H1 (cell line): ENCODE measurements at regions not wholly inside any gene's neighbourhood (a gene's known extent, or its start where the extent isn't known, plus 50 kb on each side); places are given as distances from the start of the nearest gene placed in this dataset.

Source experiments
- CTCF ChIA-PET: fragments of 300-600 bp; sonication (Branson Sonifier 250); formaldehyde crosslinking; loops from one replicate; lab custom pipeline; 2021; ENCODE audit not compliant: partially characterized antibody; lab: Charles Lee
- POLR2A ChIA-PET: fragments of 300-600 bp; sonication (Branson Sonifier 250); formaldehyde crosslinking; loops from one replicate; lab custom pipeline; 2021; ENCODE audit warnings: inconsistent platforms; ENCODE audit not compliant: partially characterized antibody; lab: Charles Lee
- DNase-seq, 2 experiments: peaks; one replicate each; pipeline versions ENCODE4 v3.0.0 to v3.0.0-alpha.2; 2010 to 2022; ENCODE audit warnings: low spot score in 2 of 2, low read depth in 1 of 2, mixed read lengths in 1 of 2
- FAIRE-seq: peaks from 2 replicates; lab custom pipeline; 2011; peaks lifted over from hg19 to GRCh38; lab: Jason Lieb, UNC
- H2AFZ ChIP-seq: 2 replicates; pipeline ENCODE4 v1.8.1; 2012; ENCODE audit warnings: low read length, inconsistent platforms
- H2AK5ac ChIP-seq: 2 replicates; pipeline ENCODE4 v1.6.1; 2013; ENCODE audit warnings: low read depth, low read length
- H2BK120ac ChIP-seq: replicated peaks from 2 replicates; pipeline ENCODE3; 2013; ENCODE audit warnings: low read depth, low read length, inconsistent platforms
- H2BK12ac ChIP-seq: 2 replicates; pipeline ENCODE4 v1.6.1; 2013; ENCODE audit warnings: low read depth, low read length
- H2BK15ac ChIP-seq: 2 replicates; pipeline ENCODE4 v1.6.1; 2013; ENCODE audit warnings: low read length
- H2BK20ac ChIP-seq: 2 replicates; pipeline ENCODE4 v1.6.1; 2013; ENCODE audit warnings: low read length
- H2BK5ac ChIP-seq: 2 replicates; pipeline ENCODE4 v1.6.1; 2013; ENCODE audit warnings: low read depth, low read length
- H3K14ac ChIP-seq: 2 replicates; pipeline ENCODE4 v1.6.1; 2013; ENCODE audit warnings: inconsistent platforms; ENCODE audit not compliant: insufficient read length
- H3K18ac ChIP-seq: 2 replicates; pipeline ENCODE4 v1.6.1; 2013; ENCODE audit warnings: low read length; ENCODE audit errors: extremely low read depth
- H3K23ac ChIP-seq: 2 replicates; pipeline ENCODE4 v1.6.1; 2013; ENCODE audit warnings: inconsistent platforms; ENCODE audit not compliant: insufficient read length
- H3K23me2 ChIP-seq: 2 replicates; pipeline ENCODE4 v1.6.1; 2013; ENCODE audit warnings: low read depth, low read length
- H3K27ac ChIP-seq: 2 replicates; pipeline ENCODE4 v1.6.1; 2011; ENCODE audit warnings: low read depth, low read length, inconsistent platforms
- H3K27me3 ChIP-seq, 4 experiments: replicated peaks in 1 of 4; 1 replicate in 1 of 4; 2 replicates in 3 of 4; pipeline versions ENCODE4 v1.6.1 to v1.8.1; 2011 to 2013; ENCODE audit warnings: low read length in 3 of 4, mild to moderate bottlenecking in 3 of 4, inconsistent platforms in 2 of 4, mixed read lengths in 2 of 4, moderate library complexity in 1 of 4; ENCODE audit not compliant: control insufficient read depth in 3 of 4, insufficient read depth in 3 of 4; ENCODE audit errors: extremely low read depth in 1 of 4
- H3K36me3 ChIP-seq, 4 experiments: 2 replicates each; pipeline versions ENCODE4 v1.6.1 to v1.8.1; 2011 to 2013; ENCODE audit warnings: mild to moderate bottlenecking in 4 of 4, low read length in 3 of 4, moderate library complexity in 2 of 4, control low read depth in 1 of 4, inconsistent platforms in 1 of 4; ENCODE audit not compliant: insufficient read depth in 4 of 4, control insufficient read depth in 2 of 4
- H3K4ac ChIP-seq: replicated peaks from 2 replicates; pipeline ENCODE3; 2013; ENCODE audit warnings: low read length, low read depth, mixed read lengths, inconsistent platforms; ENCODE audit not compliant: insufficient read length
- H3K4me1 ChIP-seq, 4 experiments: replicated peaks in 1 of 4; 1 replicate in 1 of 4; 2 replicates in 3 of 4; pipeline versions ENCODE4 v1.6.1 to v1.8.1; 2011 to 2013; ENCODE audit warnings: low read length in 3 of 4, inconsistent platforms in 2 of 4, mixed read lengths in 1 of 4; ENCODE audit not compliant: insufficient read depth in 4 of 4, control insufficient read depth in 3 of 4
- H3K4me2 ChIP-seq, 2 experiments: 2 replicates each; pipeline versions ENCODE4 v1.6.1 to v1.8.1; 2011 to 2013; ENCODE audit warnings: low read depth in 2 of 2, low read length in 2 of 2, control low read depth in 1 of 2, inconsistent platforms in 1 of 2, mild to moderate bottlenecking in 1 of 2; ENCODE audit not compliant: insufficient read depth in 1 of 2
- H3K4me3 ChIP-seq, 4 experiments: fragments of 200-600, 300-600 bp in 1 of 4; sonication (generic), shearing (Covaris generic), sonication (Bioruptor Twin) in 1 of 4; 2 replicates each; pipeline versions ENCODE4 v1.5.1 to v1.8.1; 2011 to 2016; ENCODE audit warnings: low read length in 4 of 4, low read depth in 3 of 4, control low read depth in 2 of 4, inconsistent platforms in 2 of 4, mild to moderate bottlenecking in 2 of 4, mixed read lengths in 1 of 4, moderate library complexity in 1 of 4; ENCODE audit not compliant: insufficient read depth in 2 of 4; ENCODE audit errors: extremely low read depth in 1 of 4
- H3K56ac ChIP-seq: replicated peaks from 2 replicates; pipeline ENCODE3; 2013; ENCODE audit warnings: low read depth, mild to moderate bottlenecking, mixed read lengths, low read length, inconsistent platforms; ENCODE audit not compliant: insufficient read length
- H3K79me1 ChIP-seq: 2 replicates; pipeline ENCODE4 v1.6.1; 2013; ENCODE audit warnings: low read depth, low read length, control low read depth
- H3K79me2 ChIP-seq, 2 experiments: 2 replicates each; pipeline versions ENCODE4 v1.6.1 to v1.8.1; 2012 to 2013; ENCODE audit warnings: low read length in 2 of 2, mild to moderate bottlenecking in 2 of 2, inconsistent platforms in 1 of 2; ENCODE audit not compliant: insufficient read depth in 2 of 2, control insufficient read depth in 1 of 2
- H3K9ac ChIP-seq, 4 experiments: replicated peaks in 1 of 4; 1 replicate in 1 of 4; 2 replicates in 3 of 4; pipeline versions ENCODE4 v1.6.1 to v1.8.1; 2011 to 2013; ENCODE audit warnings: low read depth in 3 of 4, low read length in 3 of 4, control low read depth in 2 of 4, mild to moderate bottlenecking in 2 of 4, moderate library complexity in 2 of 4, inconsistent platforms in 1 of 4; ENCODE audit errors: extremely low read depth in 1 of 4
- H3K9me3 ChIP-seq, 2 experiments: 2 replicates each; pipeline versions ENCODE4 v1.6.1 to v1.8.1; 2012 to 2013; ENCODE audit warnings: mild to moderate bottlenecking in 2 of 2, moderate library complexity in 2 of 2, control low read depth in 1 of 2, inconsistent platforms in 1 of 2, low read depth in 1 of 2, low read length in 1 of 2, mixed read lengths in 1 of 2; ENCODE audit not compliant: insufficient read depth in 2 of 2
- H4K20me1 ChIP-seq, 2 experiments: replicated peaks in 1 of 2; 2 replicates each; pipeline versions ENCODE3 to v1.8.1; 2011 to 2013; ENCODE audit warnings: inconsistent platforms in 2 of 2, low read length in 2 of 2, mild to moderate bottlenecking in 1 of 2; ENCODE audit not compliant: insufficient read depth in 2 of 2, control insufficient read depth in 1 of 2
- H4K5ac ChIP-seq: 2 replicates; pipeline ENCODE4 v1.6.1; 2013; ENCODE audit warnings: low read length, low read depth, mixed read lengths, inconsistent platforms; ENCODE audit not compliant: insufficient read length
- H4K8ac ChIP-seq: 2 replicates; pipeline ENCODE4 v1.8.0; 2013; ENCODE audit warnings: mild to moderate bottlenecking, moderate library complexity, low read length, inconsistent platforms; ENCODE audit not compliant: insufficient read depth; ENCODE audit errors: extremely low read depth
- H4K91ac ChIP-seq: replicated peaks from 2 replicates; pipeline ENCODE3; 2013; ENCODE audit warnings: low read length, mixed read lengths, inconsistent platforms; ENCODE audit not compliant: insufficient read length
- EP300 ChIP-seq, 2 experiments: IDR thresholded peaks; 1 replicate in 1 of 2; 2 replicates in 1 of 2; pipeline ENCODE4 v1.6.1; 2011 to 2012; ENCODE audit warnings: low read depth in 2 of 2, low read length in 2 of 2, mild to moderate bottlenecking in 2 of 2, borderline replicate concordance in 1 of 2, inconsistent platforms in 1 of 2, moderate library complexity in 1 of 2
- WGBS, 2 experiments: shearing (Covaris generic) in 1 of 2; methylation state at CpG; one replicate each; pipeline versions ENCODE4 v1.1.6 to v1.1.7; 2013 to 2015; ENCODE audit warnings: low lambda C conversion rate in 2 of 2, mixed read lengths in 2 of 2, inconsistent platforms in 1 of 2, low coverage in 1 of 2, missing lambda C conversion rate in 1 of 2; ENCODE audit not compliant: insufficient replicate concordance in 2 of 2, insufficient coverage in 1 of 2, insufficient read length in 1 of 2; ENCODE audit errors: extremely low coverage in 1 of 2, missing lambda C conversion rate in 1 of 2; 5-methylcytosine and 5-hydroxymethylcytosine counted together

DNA sequence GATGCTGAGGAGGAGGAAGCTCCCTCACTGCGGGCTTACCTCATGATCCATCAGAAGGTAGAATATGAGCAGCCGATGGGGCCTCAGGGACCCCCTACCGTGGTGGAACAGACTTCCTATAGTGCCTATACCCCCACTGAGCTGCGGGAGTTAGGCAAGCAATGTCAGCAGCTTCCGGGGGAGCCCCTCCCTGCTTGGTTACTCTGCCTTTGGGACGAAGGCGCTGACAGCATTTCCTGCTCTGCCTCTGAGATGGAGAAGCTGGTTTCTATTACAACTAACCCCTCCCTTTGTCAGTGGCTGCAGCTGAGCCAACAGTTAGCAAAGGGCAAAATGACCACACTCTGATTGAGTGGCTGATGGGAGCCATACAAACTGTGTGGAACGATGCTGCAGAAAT is 430.7 kb downstream of the IDS start:
- no peak overlapping the region for H3K18ac ChIP-seq
- H4K91ac ChIP-seq: no peak overlapping the region
- FAIRE-seq (no peak), DNase-seq (no peak)
- H2BK20ac ChIP-seq: no peak overlapping the region
- no peaks in the 10 kb centered on the region for H3K27me3 ChIP-seq
- no peak overlapping the region for H2BK120ac ChIP-seq
- no peak overlapping the region for H3K4me3 ChIP-seq
- no peak overlapping the region for H2BK5ac ChIP-seq
- ChIA-PET CTCF (interaction anchor here (0.6 to 1.2 kb wide), 2 partner anchors 12 to 994 kb away, joined by 3 read pairs; no protein-coding TSS in a partner anchor), POLR2A (no interaction called here)
- no peak overlapping the region for H3K9ac ChIP-seq
- no peak overlapping the region for H4K8ac ChIP-seq
- H3K79me2 ChIP-seq: no peaks in the 10 kb centered on the region
- H4K20me1 ChIP-seq: no peaks in the 10 kb centered on the region
- no peak overlapping the region for H3K27ac ChIP-seq
- TF ChIP-seq EP300 (IDR thresholded peaks at IDR 0.05; ENCODE audit: borderline replicate concordance in 1 of 2, low read depth in 2 of 2, low read length in 2 of 2): no peak
- no peak overlapping the region for H4K5ac ChIP-seq
- no peaks in the 10 kb centered on the region for H3K9me3 ChIP-seq
- H3K56ac ChIP-seq: no peak overlapping the region
- WGBS, 2 experiments: 62% methylated on average over 6 of the region's 8 CpGs; no CpG with 5 or more reads in 1 of the 2 experiments
- H3K4me2 ChIP-seq: no peak overlapping the region
- no peak overlapping the region for H3K14ac ChIP-seq
- no peak overlapping the region for H2AFZ ChIP-seq
- H2BK15ac ChIP-seq: no peak overlapping the region
- no peaks in the 10 kb centered on the region for H3K36me3 ChIP-seq
- H3K23me2 ChIP-seq: no peaks in the 10 kb centered on the region
- no peaks in the 10 kb centered on the region for H3K4me1 ChIP-seq
- no peak overlapping the region for H2AK5ac ChIP-seq
- H3K79me1 ChIP-seq: no peaks in the 10 kb centered on the region
- H3K23ac ChIP-seq: no peak overlapping the region
- no peak overlapping the region for H2BK12ac ChIP-seq
- H3K4ac ChIP-seq: no peak overlapping the region
